HG02798 (cell line): ENCODE measurements at regions not wholly inside any gene's neighbourhood (a gene's known extent, or its start where the extent isn't known, plus 50 kb on each side); places are given as distances from the start of the nearest gene placed in this dataset.
"Not testable (repeated sequence)": the region's sequence is repeated elsewhere in the genome, so short reads cannot be mapped to it uniquely, and the experiment has no call there.

ENCODE experiments used
- ATAC-seq: cut with Tn5 transposase; IDR thresholded peaks from one replicate; pipeline ENCODE4 v1.9.1; 2021; ENCODE audit warnings: mild to moderate bottlenecking; ENCODE audit not compliant: unreplicated experiment, poor library complexity

- ATAC-seq, result no peak
These were observed 625.3 kb upstream of the HS3ST1 start for GRCh38 chr4:12053966-12054365.

DNA sequence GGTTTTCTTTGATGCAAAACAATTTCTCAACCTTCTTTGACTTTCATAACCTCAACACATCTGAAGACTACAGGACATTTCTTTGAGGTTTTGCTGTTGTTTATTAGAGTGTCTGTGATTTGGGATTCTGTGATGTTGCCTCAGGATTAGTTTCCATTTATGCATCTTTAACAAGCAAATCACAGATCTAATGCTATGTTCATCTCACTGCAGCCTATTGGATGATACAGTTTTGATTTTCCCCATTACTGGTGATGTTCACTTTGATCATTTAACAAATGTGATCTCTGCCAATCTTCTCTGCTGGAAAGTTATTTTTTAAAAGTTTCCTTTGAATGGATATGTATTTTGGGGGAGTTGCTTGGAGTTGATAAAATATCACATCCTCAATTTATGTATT lies 624.9 kb upstream of the HS3ST1 start:
- ATAC-seq, result no peak

GRCh38 chr4:12050357-12050756 lies 621.7 kb upstream of the HS3ST1 start:
- no peak for ATAC-seq

- no peak for ATAC-seq
These were observed 614.1 kb upstream of the HS3ST1 start for GRCh38 chr4:12042818-12043217.

GRCh38 chr4:12041828-12042227 lies 613.1 kb upstream of the HS3ST1 start:
- no peak for ATAC-seq

- ATAC-seq, result no peak
These were observed 607.8 kb upstream of the HS3ST1 start for GRCh38 chr4:12036450-12036849.

- no peak for ATAC-seq
These were observed 599.6 kb upstream of the HS3ST1 start for GRCh38 chr4:12028258-12028657.

- ATAC-seq, result no peak
These were observed 593.7 kb upstream of the HS3ST1 start for GRCh38 chr4:12022409-12022808.

- ATAC-seq, result no peak
These were observed 588.0 kb upstream of the HS3ST1 start for GRCh38 chr4:12016729-12017128.

- no peak for ATAC-seq
These were observed 576.8 kb upstream of the HS3ST1 start for GRCh38 chr4:12005471-12005870.

DNA sequence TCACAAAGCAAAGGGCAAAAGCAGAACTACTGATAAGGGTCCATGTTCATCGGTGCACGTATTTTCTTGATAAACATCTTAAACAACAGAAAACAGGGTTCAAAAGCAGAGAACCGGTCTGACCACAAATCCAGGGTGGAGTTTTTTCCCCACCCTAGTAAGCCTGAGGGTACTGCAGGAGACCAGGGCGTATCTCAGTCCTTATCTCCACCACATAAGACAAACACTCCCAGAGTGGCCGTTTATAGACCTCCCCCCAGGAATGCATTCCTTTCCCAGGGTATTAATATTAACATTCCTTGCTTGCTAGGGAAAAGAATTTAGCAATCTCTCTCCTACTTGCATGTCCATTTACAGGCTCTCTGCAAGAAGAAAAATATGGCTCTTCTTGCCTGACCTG lies 567.9 kb upstream of the HS3ST1 start:
- ATAC-seq, result not testable (repeated sequence)

DNA sequence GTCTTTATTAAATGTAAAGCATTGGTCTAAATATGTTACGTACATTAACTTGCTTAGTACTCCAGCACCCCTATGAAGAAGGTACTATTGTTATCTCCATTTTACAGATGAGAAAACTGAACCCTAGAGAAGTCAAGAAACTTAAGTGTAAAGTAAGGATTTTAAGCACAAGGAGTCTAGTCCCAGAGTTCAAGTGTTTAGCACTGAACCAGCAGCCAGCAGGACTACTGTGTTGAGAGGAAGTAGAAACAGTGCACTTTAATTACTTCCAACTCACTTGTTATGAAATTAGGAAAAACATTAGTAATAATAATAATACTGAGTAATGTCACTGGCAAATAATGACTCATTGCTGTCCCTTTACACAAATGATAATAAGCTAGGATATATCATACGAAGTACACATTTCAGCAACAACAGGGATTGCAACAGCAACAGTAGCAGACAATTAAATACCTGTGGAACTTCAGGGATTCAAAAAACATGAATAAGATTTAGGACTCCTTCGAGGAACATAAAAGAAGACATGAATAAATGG lies 548.1 kb upstream of the HS3ST1 start:
- no peak for ATAC-seq

DNA sequence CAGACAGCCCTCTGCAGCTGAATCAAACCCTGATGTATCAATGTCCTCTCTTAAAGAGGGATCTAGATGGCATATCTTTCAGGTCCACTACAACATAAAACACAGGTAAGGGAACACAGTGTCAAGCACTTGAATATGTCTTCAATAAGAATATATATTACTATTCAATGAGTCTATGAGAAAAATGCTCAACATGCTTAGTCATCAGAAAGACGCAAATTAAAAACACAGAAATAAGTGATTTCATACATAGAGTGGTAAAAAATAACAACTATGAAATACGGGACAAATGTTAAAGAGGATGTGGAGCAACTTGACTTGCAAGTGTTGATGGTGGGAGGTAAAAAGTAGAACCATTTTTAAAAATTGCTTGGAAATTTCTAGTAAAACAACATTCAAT lies 544.6 kb upstream of the HS3ST1 start:
- ATAC-seq, result no peak

GRCh38 chr4:11970754-11971153 lies 542.1 kb upstream of the HS3ST1 start:
- no peak for ATAC-seq

DNA sequence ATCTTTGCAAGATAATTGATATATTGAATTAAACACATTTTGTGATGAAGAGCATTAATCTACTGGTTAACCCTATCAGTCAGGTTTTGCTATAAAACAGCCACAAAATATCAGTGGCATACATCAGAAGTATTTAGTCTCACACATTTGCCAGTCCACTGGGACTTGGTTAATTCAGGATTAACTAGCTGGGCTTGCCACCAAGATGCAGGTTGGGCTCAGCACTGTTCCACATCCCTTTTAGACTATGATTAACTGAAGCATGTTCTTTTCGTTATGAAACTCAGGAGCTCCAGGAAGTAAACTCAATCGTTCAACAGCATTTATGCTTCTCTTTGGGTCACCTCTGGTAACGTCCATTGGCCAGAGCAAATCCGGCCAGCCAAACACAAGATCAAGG lies 538.1 kb upstream of the HS3ST1 start:
- no peak for ATAC-seq

- ATAC-seq, result no peak
These were observed 525.4 kb upstream of the HS3ST1 start for GRCh38 chr4:11954093-11954492.

- ATAC-seq, result no peak
These were observed 520.7 kb upstream of the HS3ST1 start for GRCh38 chr4:11949355-11949754.

DNA sequence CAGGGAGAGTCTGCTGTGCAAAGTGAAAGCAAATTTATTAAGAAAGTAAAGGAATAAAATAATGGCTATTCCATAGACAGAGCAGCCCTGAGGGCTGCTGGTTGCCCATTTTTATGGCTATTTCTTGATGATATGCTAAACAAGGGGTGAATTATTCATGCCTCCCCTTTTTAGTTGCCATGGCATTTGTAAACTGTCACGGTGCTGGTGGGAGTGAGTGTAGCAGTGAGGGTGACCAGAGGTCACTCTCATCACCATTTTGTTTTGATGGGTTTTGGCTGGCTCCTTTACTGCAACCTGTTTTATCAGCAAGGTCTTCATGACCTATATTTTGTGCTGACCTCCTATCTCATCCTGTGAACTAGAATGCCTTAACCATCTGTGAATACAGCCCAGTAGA lies 518.9 kb upstream of the HS3ST1 start:
- not testable (repeated sequence) for ATAC-seq

GRCh38 chr4:11937941-11938340 lies 509.2 kb upstream of the HS3ST1 start:
- no peak for ATAC-seq

- no peak for ATAC-seq
These were observed 502.6 kb upstream of the HS3ST1 start for GRCh38 chr4:11931266-11931820.

DNA sequence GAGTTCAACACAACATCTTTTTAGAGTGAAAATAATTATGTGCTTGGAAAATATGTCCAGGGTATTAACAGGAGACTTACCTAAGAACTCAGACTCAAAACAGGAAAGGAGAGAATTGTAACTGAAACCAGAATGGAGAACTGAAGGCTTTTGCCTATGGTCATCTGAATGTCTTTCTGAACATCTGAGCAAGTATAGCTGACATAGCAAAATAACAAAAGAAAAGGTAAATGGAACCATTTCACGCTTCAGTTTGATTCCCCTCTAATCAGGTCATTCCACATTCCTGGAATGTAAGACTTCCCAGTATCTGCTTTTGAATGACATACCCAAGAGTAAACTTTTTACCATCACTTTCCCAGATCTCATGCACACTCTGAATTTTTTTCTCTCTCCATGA lies 500.4 kb upstream of the HS3ST1 start:
- no peak for ATAC-seq

- ATAC-seq, result no peak
These were observed 490.6 kb upstream of the HS3ST1 start for GRCh38 chr4:11919316-11919715.

DNA sequence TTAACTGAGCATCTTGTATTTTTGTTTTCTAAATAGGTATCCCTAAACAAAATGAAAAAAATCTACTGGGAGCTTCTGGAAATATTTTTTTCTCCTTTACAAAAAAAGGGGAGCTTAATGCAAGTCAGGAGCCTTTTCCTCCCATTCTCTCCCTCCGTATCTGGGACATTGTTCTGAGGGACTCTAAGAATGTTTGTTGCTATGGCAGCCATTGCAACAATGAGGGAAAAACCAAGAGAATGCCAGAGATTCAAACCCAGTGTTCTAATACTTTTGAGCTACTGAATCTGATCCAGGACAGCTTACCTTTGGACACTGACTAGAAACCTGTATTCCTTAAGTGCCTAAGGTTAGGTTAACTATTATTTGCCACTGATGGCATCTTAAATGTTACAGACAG lies 485.7 kb upstream of the HS3ST1 start:
- ATAC-seq, result no peak
